ENCODE measurements at regions not wholly inside any gene's neighbourhood (a gene's known extent, or its start where the extent isn't known, plus 50 kb on each side); places are given as distances from the start of the nearest gene placed in this dataset.

DNA sequence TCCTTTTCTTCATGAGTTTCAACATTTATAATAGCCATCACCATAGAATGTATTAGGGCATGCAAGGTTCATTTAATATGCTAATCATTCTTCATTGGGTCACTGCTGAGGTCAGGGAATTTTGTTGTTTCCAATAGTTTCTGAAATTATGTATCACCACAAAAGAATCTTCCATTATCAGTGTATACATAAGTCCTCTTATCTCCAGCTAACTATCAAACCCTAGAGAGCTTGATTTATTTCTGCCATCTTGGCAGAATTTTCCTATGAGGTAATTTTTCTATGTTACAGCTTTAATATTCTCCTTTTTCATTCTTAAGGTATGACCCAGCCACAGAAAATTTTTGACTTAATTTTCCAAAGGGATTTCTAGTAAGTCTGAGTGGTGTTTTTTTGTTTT lies 415.0 kb upstream of the SLITRK1 start:
- TF ChIP-seq EP300 (IDR thresholded peaks at IDR 0.05) (no peak), POLR2AphosphoS5 (IDR thresholded peaks at IDR 0.05) (no peak)

Measured in stomach (tissue), 4 donors.